Peyer's patch (tissue), 4 donors: ENCODE measurements at regions not wholly inside any gene's neighbourhood (a gene's known extent, or its start where the extent isn't known, plus 50 kb on each side); places are given as distances from the start of the nearest gene placed in this dataset.

Experiments
- DNase-seq, 3 donors: peaks; one replicate each; pipeline ENCODE4 v3.0.0-alpha.2; 2017 to 2019
- H3K27ac ChIP-seq, 4 donors: fragments of 200-600 bp; sonication (generic); one replicate each; pipeline ENCODE4 v1.5.1; 2016 to 2019
- H3K27me3 ChIP-seq, 2 donors: fragments of 200-600 bp; sonication (generic); one replicate each; pipeline ENCODE4 v1.5.1; 2019
- H3K36me3 ChIP-seq, 3 donors: fragments of 200-600 bp; sonication (generic); one replicate each; pipeline ENCODE4 v1.5.1; 2016 to 2019
- H3K4me1 ChIP-seq, 4 donors: fragments of 200-600 bp; sonication (generic); one replicate each; pipeline ENCODE4 v1.5.1; 2016 to 2019
- H3K4me3 ChIP-seq, 4 donors: fragments of 200-600 bp; sonication (generic); 1 replicate in 3 of 4; 2 replicates in 1 of 4; pipeline ENCODE4 v1.5.1; 2016 to 2019; ENCODE audit warnings: mild to moderate bottlenecking in 1 of 4
- H3K9me3 ChIP-seq, 4 donors: fragments of 200-600 bp; sonication (generic); one replicate each; pipeline ENCODE4 v1.5.1; 2016 to 2019; ENCODE audit warnings: mild to moderate bottlenecking in 1 of 4
- CTCF ChIP-seq, 6 experiments: fragments of 450-650 bp in 4 of 6; fragments of 200-600 bp in 2 of 6; sonication (generic) in 1 of 6; IDR thresholded peaks; one replicate each; pipeline ENCODE4 v1.5.1; 2017 to 2019; ENCODE audit warnings: antibody characterized with exemption in 6 of 6, mild to moderate bottlenecking in 3 of 6, moderate library complexity in 1 of 6
- POLR2A ChIP-seq, 2 donors: fragments of 450-650 bp; IDR thresholded peaks; one replicate each; pipeline ENCODE4 v1.5.1; 2017; ENCODE audit warnings: antibody characterized with exemption in 2 of 2, mild to moderate bottlenecking in 2 of 2, moderate library complexity in 2 of 2

DNA sequence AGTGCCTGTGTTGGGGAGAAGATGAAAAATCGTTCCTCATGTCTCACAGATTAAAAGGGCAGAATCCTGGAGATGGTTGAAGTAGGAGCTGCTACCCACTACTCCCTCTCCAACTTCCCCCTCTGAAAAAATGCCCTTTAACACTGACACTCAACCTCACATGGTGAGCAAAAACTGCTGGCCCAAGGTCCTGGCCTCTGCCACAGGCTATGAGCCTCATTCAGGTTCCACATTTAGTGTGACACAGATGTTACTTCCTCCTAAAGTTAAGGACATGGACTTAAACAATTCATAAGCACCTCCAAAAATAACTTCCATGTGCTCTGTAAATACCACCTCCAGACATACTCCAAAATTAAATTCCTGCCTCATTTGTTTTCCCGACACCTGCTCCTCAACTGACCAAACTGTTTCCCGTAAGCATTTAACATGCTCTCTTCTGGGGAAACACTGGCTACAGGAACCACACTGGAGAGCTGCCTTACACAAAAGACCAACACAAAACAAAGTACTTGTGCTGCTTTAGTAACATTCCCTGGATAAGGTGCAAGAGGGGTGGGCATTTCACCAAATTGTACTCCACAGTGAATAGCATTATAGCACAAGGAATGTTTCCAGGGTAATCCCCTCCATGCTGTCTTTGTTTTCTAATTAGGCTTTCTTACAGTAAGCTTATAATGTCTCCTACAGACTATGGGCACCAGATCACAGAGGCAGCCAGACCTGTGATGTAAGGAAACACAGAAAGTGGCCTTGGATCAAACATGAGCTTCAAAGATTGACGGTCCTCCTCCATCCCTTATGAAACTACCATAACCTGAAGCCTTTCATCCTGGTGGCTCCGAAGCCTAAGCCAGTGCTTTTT, 57.0 kb downstream of the PHLDA1 start:
- DNase-seq, result no peak
- TF ChIP-seq CTCF (IDR thresholded peaks at IDR 0.05) (no peak), POLR2A (IDR thresholded peaks at IDR 0.05) (no peak)
- H3K36me3 ChIP-seq, result no peaks in the 10 kb centered on the region
- no peaks in the 10 kb centered on the region for H3K27me3 ChIP-seq
- no peaks in the 10 kb centered on the region for H3K9me3 ChIP-seq
- no peak overlapping the region for H3K4me3 ChIP-seq
- H3K27ac ChIP-seq, result no peak overlapping the region
- H3K4me1 ChIP-seq, result peaks cover 0 to 18% (median 10%) of the 10 kb centered on the region in 4 donors

DNA sequence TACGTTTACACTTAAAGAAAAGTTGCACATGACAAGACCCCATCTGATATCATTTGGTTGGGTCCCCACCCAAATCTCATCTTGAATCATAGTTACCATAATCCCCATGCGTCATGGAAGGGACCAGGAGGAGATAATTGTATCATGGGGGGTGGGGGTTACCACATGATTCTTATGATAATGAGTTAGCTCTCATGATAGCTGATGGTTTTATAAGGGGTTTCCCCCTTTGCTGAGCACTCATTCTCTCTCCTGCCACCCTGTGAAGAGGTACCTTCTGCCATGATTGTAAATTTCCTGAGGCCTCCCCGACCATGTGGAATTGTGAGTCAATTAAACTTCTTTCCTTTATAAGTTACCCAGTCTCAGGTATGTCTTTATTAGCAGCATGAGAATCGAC, 60.3 kb downstream of the PHLDA1 start:
- DNase-seq, result no peak
- Histone ChIP-seq H3K4me3 (no peak overlapping the region), H3K4me1 (no peaks in the 10 kb centered on the region), H3K9me3 (no peaks in the 10 kb centered on the region), H3K27ac (no peak overlapping the region), H3K27me3 (no peaks in the 10 kb centered on the region), H3K36me3 (no peaks in the 10 kb centered on the region)
- TF ChIP-seq POLR2A (IDR thresholded peaks at IDR 0.05) (no peak), CTCF (IDR thresholded peaks at IDR 0.05) (no peak)

DNA sequence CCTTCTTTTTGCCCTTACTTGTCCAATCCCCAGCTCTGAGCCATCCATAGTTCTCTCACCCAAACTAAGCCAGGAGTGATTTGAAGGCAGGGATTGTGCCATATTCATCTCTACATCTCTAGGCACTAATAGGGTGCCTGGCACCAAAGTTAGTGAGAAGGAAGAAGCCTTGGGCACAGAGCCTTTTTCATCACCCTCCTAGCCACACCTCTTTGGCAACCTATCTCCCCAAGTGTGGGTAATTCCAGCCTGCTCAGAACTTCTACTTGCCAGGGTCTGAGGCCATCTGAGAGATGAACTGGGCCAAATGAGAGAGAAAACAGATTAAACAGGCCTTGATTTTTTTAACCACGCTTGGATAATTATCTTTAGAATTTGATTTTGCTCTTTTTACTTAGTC, 61.3 kb downstream of the PHLDA1 start:
- Histone ChIP-seq H3K4me1 (no peaks in the 10 kb centered on the region), H3K9me3 (no peaks in the 10 kb centered on the region), H3K36me3 (no peaks in the 10 kb centered on the region), H3K27ac (no peak overlapping the region), H3K4me3 (no peak overlapping the region), H3K27me3 (no peaks in the 10 kb centered on the region)
- TF ChIP-seq CTCF (IDR thresholded peaks at IDR 0.05) (no peak), POLR2A (IDR thresholded peaks at IDR 0.05) (no peak)
- no peak for DNase-seq

DNA sequence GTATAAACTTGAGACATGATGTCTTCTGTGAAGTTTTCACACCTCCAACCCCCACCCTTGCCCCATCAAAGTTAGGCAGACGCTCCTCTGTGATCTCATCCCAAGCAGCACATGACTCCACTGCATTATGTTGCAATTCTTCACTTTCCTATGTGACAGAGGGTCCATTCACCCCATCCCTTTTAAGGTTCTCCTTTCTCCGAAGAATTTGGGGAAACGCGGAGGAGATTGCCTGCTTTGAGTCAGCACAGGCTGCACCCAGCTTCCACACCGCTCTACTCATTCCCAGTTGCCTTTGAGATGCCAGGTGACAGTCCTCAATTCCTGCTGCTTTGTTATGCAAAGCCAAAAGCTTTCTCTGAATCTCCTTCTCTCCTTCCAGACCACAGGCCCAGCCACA, 61.8 kb downstream of the PHLDA1 start:
- Histone ChIP-seq H3K4me1 (no peaks in the 10 kb centered on the region), H3K27ac (no peak overlapping the region), H3K9me3 (no peaks in the 10 kb centered on the region), H3K4me3 (no peak overlapping the region), H3K27me3 (no peaks in the 10 kb centered on the region), H3K36me3 (no peaks in the 10 kb centered on the region)
- no peak for DNase-seq
- no peak for TF ChIP-seq CTCF (IDR thresholded peaks at IDR 0.05)
- TF ChIP-seq POLR2A (IDR thresholded peaks at IDR 0.05), result no peak

- no peak for DNase-seq
- no peak for TF ChIP-seq CTCF (IDR thresholded peaks at IDR 0.05)
- no peak for TF ChIP-seq POLR2A (IDR thresholded peaks at IDR 0.05)
- H3K36me3 ChIP-seq, result no peaks in the 10 kb centered on the region
- no peak overlapping the region for H3K4me3 ChIP-seq
- no peaks in the 10 kb centered on the region for H3K4me1 ChIP-seq
- no peaks in the 10 kb centered on the region for H3K9me3 ChIP-seq
- no peak overlapping the region for H3K27ac ChIP-seq
- H3K27me3 ChIP-seq, result no peaks in the 10 kb centered on the region
Measured at GRCh38 chr12:75965661-75966060, 65.9 kb downstream of the PHLDA1 start.
